Keratinocyte (primary cell): ENCODE measurements at regions not wholly inside any gene's neighbourhood (a gene's known extent, or its start where the extent isn't known, plus 50 kb on each side); places are given as distances from the start of the nearest gene placed in this dataset.

Source experiments
- DNase-seq: peaks from one replicate; pipeline ENCODE4 v3.0.0-alpha.2; 2011; ENCODE audit warnings: low read depth, missing footprints, low spot score
- FAIRE-seq: peaks from 2 replicates; lab custom pipeline; 2011; peaks lifted over from hg19 to GRCh38; lab: Jason Lieb, UNC
- H2AFZ ChIP-seq: 2 replicates; pipeline ENCODE4 v1.6.0; 2012; ENCODE audit warnings: low read length, control low read depth, inconsistent platforms; ENCODE audit not compliant: control insufficient read depth
- H3K27ac ChIP-seq: 2 replicates; pipeline ENCODE4 v1.5.1; 2011; ENCODE audit warnings: low read length; ENCODE audit not compliant: control insufficient read depth, insufficient read depth
- H3K27me3 ChIP-seq: 3 replicates; pipeline ENCODE4 v1.6.0; 2011; ENCODE audit warnings: low read length; ENCODE audit not compliant: control insufficient read depth, insufficient read depth; ENCODE audit errors: extremely low read depth
- H3K36me3 ChIP-seq, 2 experiments: 2 replicates in 1 of 2; 3 replicates in 1 of 2; pipeline ENCODE4 v1.5.1; 2011; ENCODE audit warnings: low read length in 2 of 2, mild to moderate bottlenecking in 1 of 2; ENCODE audit not compliant: control insufficient read depth in 2 of 2, insufficient read depth in 2 of 2; ENCODE audit errors: extremely low read depth in 1 of 2
- H3K4me1 ChIP-seq: 3 replicates; pipeline ENCODE4 v1.5.1; 2011; ENCODE audit warnings: low read length; ENCODE audit not compliant: control insufficient read depth, insufficient read depth; ENCODE audit errors: extremely low read depth
- H3K4me2 ChIP-seq: 3 replicates; pipeline ENCODE4 v1.6.0; 2011; ENCODE audit warnings: low read depth, low read length; ENCODE audit not compliant: control insufficient read depth, insufficient read depth; ENCODE audit errors: extremely low read depth
- H3K4me3 ChIP-seq, 3 experiments: fragments of 200-600 bp in 1 of 3; sonication (generic) in 1 of 3; 2 replicates in 2 of 3; 3 replicates in 1 of 3; pipeline ENCODE4 v1.5.1; 2011 to 2016; ENCODE audit warnings: low read length in 3 of 3, mild to moderate bottlenecking in 3 of 3, control low read depth in 2 of 3, inconsistent platforms in 1 of 3, low read depth in 1 of 3, mixed read lengths in 1 of 3, mixed run types in 1 of 3, moderate library complexity in 1 of 3; ENCODE audit not compliant: control insufficient read depth in 2 of 3, insufficient read depth in 2 of 3; ENCODE audit errors: extremely low read depth in 1 of 3
- H3K79me2 ChIP-seq: 2 replicates; pipeline ENCODE4 v1.6.0; 2012; ENCODE audit warnings: low read length; ENCODE audit not compliant: control insufficient read depth, insufficient read depth
- H3K9ac ChIP-seq: 3 replicates; pipeline ENCODE4 v1.6.0; 2011; ENCODE audit warnings: low read length; ENCODE audit not compliant: control insufficient read depth, insufficient read depth; ENCODE audit errors: extremely low read depth
- H3K9me1 ChIP-seq: 3 replicates; pipeline ENCODE4 v1.6.0; 2011; ENCODE audit warnings: low read length; ENCODE audit not compliant: control insufficient read depth, insufficient read depth; ENCODE audit errors: extremely low read depth
- H3K9me3 ChIP-seq: 2 replicates; pipeline ENCODE4 v1.5.1; 2012; ENCODE audit warnings: low read depth, low read length; ENCODE audit not compliant: control insufficient read depth
- H4K20me1 ChIP-seq: 3 replicates; pipeline ENCODE4 v1.6.0; 2011; ENCODE audit warnings: low read length; ENCODE audit not compliant: control insufficient read depth, insufficient read depth; ENCODE audit errors: extremely low read depth
- CTCF ChIP-seq, 3 experiments: IDR thresholded peaks in 1 of 3; conservative IDR thresholded peaks in 1 of 3; optimal IDR thresholded peaks in 1 of 3; 2 replicates in 2 of 3; 3 replicates in 1 of 3; pipeline versions ENCODE3 to v1.5.1; 2011; ENCODE audit warnings: low read length in 3 of 3, mild to moderate bottlenecking in 3 of 3, moderate library complexity in 2 of 3, control low read depth in 1 of 3, inconsistent platforms in 1 of 3; ENCODE audit not compliant: insufficient read depth in 2 of 3; ENCODE audit errors: extremely low read depth in 1 of 3
- EZH2 ChIP-seq: IDR thresholded peaks from one replicate; pipeline ENCODE4 v1.6.1; 2012; ENCODE audit warnings: inconsistent platforms, mild to moderate bottlenecking, low read length, moderate library complexity
- dilution Hi-C: fragments of 300-500 bp; cut with MboI; formaldehyde crosslinking; loops from one replicate; pipeline ENCODE4 v1.7.0; 2020; ENCODE audit warnings: low sequenced_read_pairs; ENCODE audit not compliant: extremely low pct_ligation_motif_present

DNA sequence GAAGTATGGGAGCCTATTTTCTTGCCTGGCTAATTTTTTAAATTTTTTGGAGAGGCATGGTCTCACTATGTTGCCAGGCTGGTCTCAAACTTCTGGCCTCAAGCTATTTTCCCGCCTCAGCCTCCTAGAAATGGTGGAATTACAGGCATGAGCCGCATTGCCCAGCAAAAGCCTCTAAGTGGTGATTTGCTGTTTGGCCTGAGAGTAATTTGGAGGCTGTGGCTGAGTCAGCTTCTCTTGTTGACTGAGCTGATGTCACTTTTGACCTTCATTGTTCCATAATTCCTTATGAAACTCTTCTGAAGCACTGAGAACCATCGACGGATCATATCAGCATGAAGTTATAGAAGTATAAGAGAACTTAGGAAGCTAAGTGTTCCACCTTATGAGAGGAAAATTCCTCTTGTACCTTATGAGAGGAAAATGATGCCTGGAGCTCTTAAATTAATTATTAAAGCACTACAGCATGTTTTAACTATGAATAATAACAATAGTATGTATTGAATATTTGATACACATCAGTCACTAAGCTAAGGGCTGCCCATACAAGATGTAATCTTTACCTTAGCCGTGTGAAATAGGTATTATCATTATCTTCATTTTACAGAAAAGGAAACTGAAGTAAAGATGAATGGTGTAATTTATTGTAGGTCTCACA is 220.8 kb upstream of the MON1B start:
- Histone ChIP-seq H2AFZ (no peak overlapping the region), H3K4me1 (no peaks in the 10 kb centered on the region), H3K27ac (no peak overlapping the region), H3K79me2 (no peaks in the 10 kb centered on the region), H3K27me3 (no peaks in the 10 kb centered on the region), H4K20me1 (no peaks in the 10 kb centered on the region), H3K9me1 (no peaks in the 10 kb centered on the region), H3K4me3 (no peak overlapping the region), H3K4me2 (no peak overlapping the region), H3K9ac (no peak overlapping the region), H3K9me3 (peaks cover 2% of the 10 kb centered on the region), H3K36me3 (no peaks in the 10 kb centered on the region)
- FAIRE-seq (no peak), DNase-seq (no peak)
- TF ChIP-seq CTCF (optimal IDR thresholded peaks at IDR 0.05 in 1 of 3, IDR thresholded peaks at IDR 0.05 in 1 of 3, conservative IDR thresholded peaks at IDR 0.05 in 1 of 3; ENCODE audit: extremely low read depth in 1 of 3, insufficient read depth in 2 of 3, low read length in 3 of 3) = no peak
- no peak for TF ChIP-seq EZH2
- dilution Hi-C loops = no loop called here

DNA sequence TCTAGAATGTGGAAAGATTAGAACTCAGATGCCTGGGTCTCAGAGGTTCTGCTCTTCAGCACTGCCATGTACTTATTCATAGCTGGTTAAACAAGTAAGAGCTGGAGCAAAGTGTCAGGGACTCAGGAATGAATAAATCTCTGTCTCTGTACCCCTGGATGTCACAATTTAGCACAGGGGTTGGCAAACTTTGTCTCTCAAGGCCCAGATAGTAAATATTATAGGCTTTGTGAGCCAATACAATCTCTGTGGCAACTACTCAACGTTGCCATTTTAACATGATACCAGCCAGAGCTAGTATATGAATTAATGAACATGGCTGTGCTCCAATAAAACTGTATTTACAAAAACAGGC is 220.3 kb upstream of the MON1B start:
- FAIRE-seq (no peak), DNase-seq (no peak)
- H3K36me3 ChIP-seq = no peaks in the 10 kb centered on the region
- H3K79me2 ChIP-seq = no peaks in the 10 kb centered on the region
- no peak overlapping the region for H3K4me2 ChIP-seq
- H3K9me1 ChIP-seq = no peaks in the 10 kb centered on the region
- H3K9me3 ChIP-seq = peaks cover 2% of the 10 kb centered on the region
- H3K4me1 ChIP-seq = no peaks in the 10 kb centered on the region
- dilution Hi-C loops = no loop called here
- H2AFZ ChIP-seq = no peak overlapping the region
- no peaks in the 10 kb centered on the region for H3K27me3 ChIP-seq
- H3K9ac ChIP-seq = no peak overlapping the region
- H3K27ac ChIP-seq = no peak overlapping the region
- no peak overlapping the region for H3K4me3 ChIP-seq
- H4K20me1 ChIP-seq = no peaks in the 10 kb centered on the region
- TF ChIP-seq CTCF (optimal IDR thresholded peaks at IDR 0.05 in 1 of 3, IDR thresholded peaks at IDR 0.05 in 1 of 3, conservative IDR thresholded peaks at IDR 0.05 in 1 of 3; ENCODE audit: extremely low read depth in 1 of 3, insufficient read depth in 2 of 3, low read length in 3 of 3) (no peak), EZH2 (no peak)
